ENCODE measurements at regions not wholly inside any gene's neighbourhood (a gene's known extent, or its start where the extent isn't known, plus 50 kb on each side); places are given as distances from the start of the nearest gene placed in this dataset.
"Not testable (repeated sequence)": the region's sequence is repeated elsewhere in the genome, so short reads cannot be mapped to it uniquely, and the experiment has no call there.

DNA sequence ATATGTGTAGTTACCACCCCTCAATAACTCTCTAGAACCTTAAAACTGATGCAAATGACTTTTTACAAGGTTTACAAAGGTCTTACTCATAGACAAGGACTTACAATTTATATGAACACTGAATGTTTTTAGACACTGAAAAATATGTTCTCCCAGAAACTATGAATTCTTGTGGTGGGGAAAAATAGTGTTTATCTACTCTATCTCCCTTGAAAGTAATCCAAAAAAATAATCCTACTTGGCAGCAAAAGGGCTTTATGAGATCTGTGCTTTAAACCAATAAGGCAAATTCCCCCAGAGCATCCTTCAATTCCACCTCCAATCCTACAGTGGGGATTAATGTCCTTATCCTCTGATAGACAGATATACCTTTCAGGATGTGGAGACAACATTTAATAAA lies 1984.1 kb upstream of the RAG2 start:
- no peak for DNase-seq (ENCODE audit: low read depth in 2 of 2)

GRCh38 chr11:38577769-38578168 lies 1979.7 kb upstream of the RAG2 start:
- DNase-seq (ENCODE audit: low read depth in 2 of 2), result no peak

- no peak for DNase-seq (ENCODE audit: low read depth in 2 of 2)
Measured at GRCh38 chr11:38562562-38562961, 1964.5 kb upstream of the RAG2 start.

GRCh38 chr11:38553148-38553547 lies 1955.1 kb upstream of the RAG2 start:
- DNase-seq (ENCODE audit: low read depth in 2 of 2), result no peak

DNA sequence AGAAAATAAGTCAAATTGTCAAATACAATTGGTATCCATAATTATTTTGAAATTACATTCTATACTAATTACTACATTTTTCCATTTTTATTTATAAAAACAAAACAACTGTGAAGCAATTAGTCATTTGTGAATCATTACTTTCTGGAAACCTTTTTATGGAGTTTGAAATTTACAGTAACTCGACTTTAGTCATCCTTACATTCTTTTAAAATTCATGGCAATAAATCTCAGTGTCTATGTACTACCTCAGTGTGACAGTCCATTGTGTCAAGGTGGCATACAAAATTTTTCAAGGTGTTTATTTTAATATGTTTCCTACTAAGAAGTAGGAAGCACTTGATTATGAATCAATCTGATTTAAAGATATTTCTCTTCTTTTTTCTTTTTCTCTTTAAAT lies 1949.4 kb upstream of the RAG2 start:
- no peak for DNase-seq (ENCODE audit: low read depth in 2 of 2)

GRCh38 chr11:38543986-38544385 lies 1946.0 kb upstream of the RAG2 start:
- DNase-seq (ENCODE audit: low read depth in 2 of 2), result no peak

DNA sequence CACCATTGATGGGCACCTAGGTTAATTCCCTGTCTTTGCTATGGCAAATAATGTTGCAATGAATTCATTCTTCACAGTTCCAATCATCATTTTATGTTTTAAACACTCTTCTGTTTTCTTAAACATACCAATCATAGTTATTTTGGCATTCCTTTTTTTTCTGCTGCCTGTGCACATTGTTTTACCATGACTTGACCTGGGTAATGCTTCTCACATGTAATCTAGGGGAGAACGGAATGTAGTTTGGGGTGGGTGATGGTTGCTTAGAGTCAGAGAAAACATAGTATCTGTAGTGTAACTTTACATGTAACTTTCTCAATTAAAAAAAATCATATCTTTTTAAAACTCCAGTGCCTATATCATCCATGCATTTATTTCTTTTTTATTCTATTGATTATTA lies 1945.3 kb upstream of the RAG2 start:
- DNase-seq (ENCODE audit: low read depth in 2 of 2), result no peak

DNA sequence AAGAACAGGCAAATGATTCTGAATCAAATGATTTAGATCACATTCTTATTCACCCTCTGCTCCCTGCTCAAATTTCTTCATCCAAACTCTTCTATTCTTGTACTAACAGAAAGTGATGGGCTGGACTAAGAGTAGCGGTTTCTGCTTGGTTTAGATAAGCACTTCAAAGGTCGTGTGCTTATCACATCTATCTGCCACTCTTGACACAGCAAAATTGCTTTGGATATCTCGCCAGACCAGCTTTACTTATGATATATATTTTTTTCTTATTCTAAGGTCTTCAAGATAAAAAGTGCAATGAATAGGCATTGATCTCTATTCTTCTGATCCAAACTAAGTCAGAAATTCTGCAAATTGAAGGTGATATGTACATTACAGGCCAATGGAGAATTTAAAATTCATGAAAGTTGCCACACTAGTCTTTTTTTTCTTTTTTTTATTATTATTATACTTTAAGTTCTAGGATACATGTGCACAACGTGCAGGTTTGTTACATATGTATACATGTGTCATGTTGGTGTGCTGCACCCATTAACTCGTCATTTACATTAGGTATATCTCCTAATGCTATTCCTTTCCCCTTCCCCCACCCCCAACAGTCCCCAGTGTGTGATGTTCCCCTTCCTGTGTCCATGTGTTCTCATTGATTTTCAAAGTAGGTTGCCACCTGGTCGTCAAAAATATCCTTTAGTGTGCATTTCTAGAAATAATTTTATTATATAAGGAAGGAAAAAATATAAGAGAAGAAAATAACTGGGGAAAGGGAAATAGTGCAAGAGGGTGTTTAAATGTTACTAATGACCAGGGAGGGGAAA lies 1941.0 kb upstream of the RAG2 start:
- DNase-seq (ENCODE audit: low read depth in 2 of 2), result no peak

- no peak for DNase-seq (ENCODE audit: low read depth in 2 of 2)
Measured at GRCh38 chr11:38530226-38530625, 1932.2 kb upstream of the RAG2 start.

GRCh38 chr11:38524945-38525344 lies 1926.9 kb upstream of the RAG2 start:
- no peak for DNase-seq (ENCODE audit: low read depth in 2 of 2)

DNA sequence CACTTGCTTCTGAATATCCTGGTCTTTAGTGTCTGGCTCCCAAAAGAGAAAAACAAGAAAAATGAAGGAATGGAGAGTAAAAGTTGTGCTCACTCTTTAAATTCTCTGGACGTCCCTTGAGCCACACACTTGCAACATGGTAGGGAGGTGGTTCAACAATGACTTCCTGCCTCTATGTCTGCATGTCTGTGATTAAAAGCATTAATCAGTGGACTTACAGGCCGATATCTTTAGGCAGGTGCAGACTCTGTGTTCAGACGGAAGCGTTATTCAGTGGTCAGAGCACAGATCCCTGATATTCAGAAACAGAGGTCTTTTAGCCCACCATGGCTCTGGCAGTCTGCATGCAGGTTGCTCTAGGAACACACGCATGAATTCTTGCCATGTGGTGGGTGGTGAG lies 1920.0 kb upstream of the RAG2 start:
- no peak for DNase-seq (ENCODE audit: low read depth in 2 of 2)

- DNase-seq (ENCODE audit: low read depth in 2 of 2), result not testable (repeated sequence)
Measured at GRCh38 chr11:38512830-38513229, 1914.8 kb upstream of the RAG2 start.

DNA sequence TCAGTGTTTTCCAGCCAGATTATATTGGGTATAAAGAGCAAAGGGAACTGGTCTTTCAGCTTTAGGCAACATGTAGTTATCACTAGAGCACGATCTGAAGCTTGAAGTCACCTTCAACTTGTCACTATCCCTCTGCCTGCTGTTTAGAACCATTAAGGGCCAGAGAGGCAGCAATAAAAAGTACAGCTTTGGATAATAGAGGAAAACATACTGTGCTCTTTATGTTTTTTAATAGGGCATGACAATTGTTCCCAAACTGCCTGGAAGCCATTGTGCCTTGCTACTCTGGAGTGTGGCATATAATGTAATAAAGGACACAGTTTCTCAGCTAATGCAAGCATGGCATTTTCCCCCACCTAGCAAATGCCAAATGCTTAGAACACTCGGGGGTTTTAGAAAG lies 1912.0 kb upstream of the RAG2 start:
- no peak for DNase-seq (ENCODE audit: low read depth in 2 of 2)

DNA sequence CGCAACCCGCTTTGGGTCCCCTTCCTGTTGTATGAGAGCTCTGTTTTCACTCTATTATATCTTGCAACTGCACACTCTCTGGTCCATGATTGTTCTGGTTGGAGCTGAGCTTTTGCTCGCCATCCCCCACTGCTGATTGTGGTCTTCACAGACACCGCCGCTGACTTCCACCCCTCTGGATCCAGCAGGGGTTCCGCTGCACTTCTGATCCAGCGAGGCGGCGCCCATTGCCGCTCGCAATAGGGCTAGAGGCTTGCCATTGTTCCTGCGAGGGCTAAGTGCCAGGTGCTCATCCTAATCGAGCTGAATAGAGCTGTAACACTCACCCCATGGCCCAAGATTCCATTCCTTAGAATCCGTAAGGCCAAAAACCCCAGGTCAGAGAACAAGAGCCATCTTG lies 1905.8 kb upstream of the RAG2 start:
- DNase-seq (ENCODE audit: low read depth in 2 of 2), result no peak

DNA sequence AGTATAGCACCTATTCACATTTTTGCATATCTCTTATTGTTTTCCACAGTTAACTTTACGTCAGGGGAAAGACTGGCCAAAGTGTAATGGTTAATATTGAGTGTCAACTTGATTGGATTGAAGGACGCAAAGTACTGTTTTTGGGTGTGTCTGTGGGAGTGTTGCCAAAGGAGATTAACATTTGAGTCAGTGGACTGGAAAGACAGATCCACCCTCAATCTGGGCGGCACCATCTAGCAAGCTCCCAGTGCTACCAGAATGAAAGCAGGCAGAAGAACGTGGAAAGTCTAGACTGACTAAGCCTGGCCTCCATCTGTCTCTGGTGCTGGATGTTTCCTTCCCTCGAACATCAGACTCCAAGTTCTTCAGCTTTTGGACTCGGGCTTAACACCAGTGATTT lies 1900.7 kb upstream of the RAG2 start:
- no peak for DNase-seq (ENCODE audit: low read depth in 2 of 2)

GRCh38 chr11:38491986-38492385 lies 1894.0 kb upstream of the RAG2 start:
- DNase-seq (ENCODE audit: low read depth in 2 of 2), result no peak

DNA sequence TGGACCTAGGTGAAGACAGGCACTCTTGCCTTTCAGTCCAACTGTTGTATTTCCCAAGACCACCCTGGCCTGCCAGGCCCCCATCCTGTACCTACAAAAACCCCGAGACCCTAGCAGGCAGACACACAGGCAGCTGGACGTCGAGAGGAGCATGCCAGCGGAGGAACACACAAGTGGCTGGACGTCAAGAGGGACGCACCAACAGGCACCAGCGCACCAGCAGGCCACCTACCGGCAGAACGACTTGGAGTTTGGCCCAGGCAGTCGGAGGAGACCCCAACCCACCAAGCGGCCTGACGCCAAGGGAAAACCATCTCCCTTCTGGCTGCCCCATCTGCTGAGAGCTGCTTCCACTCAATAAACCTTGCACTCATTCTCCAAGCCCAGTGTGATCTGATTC lies 1883.4 kb upstream of the RAG2 start:
- no peak for DNase-seq (ENCODE audit: low read depth in 2 of 2)

- DNase-seq (ENCODE audit: low read depth in 2 of 2), result no peak
Measured at GRCh38 chr11:38476808-38477575, 1879.0 kb upstream of the RAG2 start.

- DNase-seq (ENCODE audit: low read depth in 2 of 2), result no peak
Measured at GRCh38 chr11:38461751-38462150, 1863.7 kb upstream of the RAG2 start.

DNA sequence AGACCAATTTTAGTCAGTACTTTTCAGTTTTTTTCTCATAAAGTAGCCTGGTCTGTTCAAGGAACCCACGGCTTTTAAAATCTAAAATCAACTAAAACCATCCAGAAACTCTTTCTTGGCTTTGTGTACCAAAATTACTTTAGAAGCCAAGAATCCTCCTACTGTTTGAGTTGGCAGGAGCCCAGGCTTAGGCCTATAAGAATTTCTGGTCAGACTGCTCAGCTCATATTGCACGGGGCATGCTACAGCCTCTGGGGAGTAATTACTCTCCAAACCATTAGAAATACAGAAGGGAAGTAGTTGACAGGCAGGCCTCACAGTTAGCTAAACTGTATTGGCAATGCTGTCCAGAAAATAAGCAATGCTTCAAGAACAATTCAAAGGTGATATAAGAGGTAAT lies 1862.9 kb upstream of the RAG2 start:
- DNase-seq (ENCODE audit: low read depth in 2 of 2), result no peak

DNA sequence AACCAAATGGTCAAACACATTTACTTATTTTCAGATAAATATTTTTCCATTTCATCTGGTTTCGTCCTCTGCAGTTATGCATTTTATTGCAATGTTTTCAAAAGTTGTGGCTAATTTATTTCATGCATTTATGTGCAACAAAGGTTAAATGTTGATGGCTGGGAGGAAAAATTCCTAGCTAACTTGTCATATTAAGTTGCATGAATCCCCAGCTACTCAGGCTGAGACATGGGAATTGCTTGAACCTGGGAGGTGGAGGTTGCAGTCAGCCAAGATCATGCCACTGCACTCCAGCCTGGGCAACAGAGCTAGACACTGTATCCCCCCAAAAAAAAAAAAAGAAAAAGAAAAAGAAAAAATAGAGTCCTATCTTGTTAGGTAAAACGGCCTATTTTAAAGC lies 1862.4 kb upstream of the RAG2 start:
- DNase-seq (ENCODE audit: low read depth in 2 of 2), result no peak

GRCh38 chr11:38456371-38456770 lies 1858.3 kb upstream of the RAG2 start:
- no peak for DNase-seq (ENCODE audit: low read depth in 2 of 2)

DNA sequence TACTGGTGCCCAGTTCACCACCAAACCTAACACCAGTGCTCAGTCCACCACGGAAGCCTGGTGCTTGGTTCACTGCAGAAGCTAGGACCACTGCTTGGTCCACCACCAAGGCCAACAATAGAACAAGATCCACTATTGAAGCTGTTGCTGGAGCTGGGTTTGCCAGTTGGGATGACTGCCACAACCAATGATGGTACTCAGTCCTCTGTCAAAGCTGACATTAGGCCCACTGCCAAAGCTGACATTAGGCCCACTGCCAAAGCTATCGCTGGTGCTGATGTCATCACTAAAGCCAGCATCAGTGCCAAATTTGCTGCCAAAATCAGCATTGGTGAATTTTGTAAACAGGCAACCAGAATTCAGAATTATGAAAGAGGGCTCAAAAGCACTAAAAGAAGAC lies 1850.2 kb upstream of the RAG2 start:
- no peak for DNase-seq (ENCODE audit: low read depth in 2 of 2)

Data from activated CD8-positive, alpha-beta memory T cell treated with anti-CD3 and anti-CD28 coated beads for 4 hours (primary cell).